ENCODE measurements at regions not wholly inside any gene's neighbourhood (a gene's known extent, or its start where the extent isn't known, plus 50 kb on each side); places are given as distances from the start of the nearest gene placed in this dataset.

- TF ChIP-seq EZH2 (IDR thresholded peaks at IDR 0.05; ENCODE audit: insufficient read depth, poor library complexity, severe bottlenecking), result no peak
- TF ChIP-seq EZH2phosphoT487 (IDR thresholded peaks at IDR 0.05; ENCODE audit: insufficient read depth, low read depth), result no peak
These were observed 518.2 kb upstream of the LRATD1 start for GRCh38 chr2:14114275-14114674.

Measured in GM23248 (cell line).